ENCODE measurements at regions not wholly inside any gene's neighbourhood (a gene's known extent, or its start where the extent isn't known, plus 50 kb on each side); places are given as distances from the start of the nearest gene placed in this dataset.
A peak's percentile ranks its signal among the peaks of the same experiment; 100 is the strongest.

DNA sequence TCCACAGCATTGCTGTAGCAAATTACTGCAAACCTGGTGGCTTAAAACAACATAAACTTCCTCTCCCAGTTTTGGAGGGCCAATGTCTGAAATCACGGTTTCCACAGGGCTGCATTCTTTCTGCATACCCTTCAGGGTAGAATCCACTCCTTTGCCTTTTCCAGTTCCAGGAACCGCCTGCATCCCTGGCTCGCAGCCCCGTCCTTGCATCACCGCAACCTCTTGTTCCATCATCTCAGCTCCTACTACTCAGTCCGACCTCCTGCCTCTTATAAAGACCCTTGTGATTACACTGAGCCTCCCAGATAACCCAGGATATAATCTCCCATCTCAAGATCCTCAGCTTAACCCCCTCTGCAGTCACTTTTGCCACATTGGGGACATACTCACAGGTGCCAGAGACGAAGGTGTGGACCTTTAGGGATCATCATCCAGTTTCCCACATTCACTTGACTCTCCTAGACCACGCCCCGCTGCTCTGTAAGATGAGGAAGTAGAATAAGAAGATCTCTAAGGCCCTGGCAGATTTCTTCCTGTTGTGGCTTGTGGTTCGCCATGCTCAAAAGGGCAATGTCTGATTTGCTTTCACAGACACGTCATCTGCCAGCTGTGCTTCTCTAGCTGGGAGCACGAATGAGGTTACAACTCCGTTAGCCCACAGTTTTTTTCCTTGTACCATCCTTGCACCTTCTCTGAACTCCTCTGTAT, 103.6 kb upstream of the AGAP1 start:
- H3K4me1 Mint-ChIP-seq (ENCODE audit: low read depth): peaks cover 12% of the 10 kb centered on the region

DNA sequence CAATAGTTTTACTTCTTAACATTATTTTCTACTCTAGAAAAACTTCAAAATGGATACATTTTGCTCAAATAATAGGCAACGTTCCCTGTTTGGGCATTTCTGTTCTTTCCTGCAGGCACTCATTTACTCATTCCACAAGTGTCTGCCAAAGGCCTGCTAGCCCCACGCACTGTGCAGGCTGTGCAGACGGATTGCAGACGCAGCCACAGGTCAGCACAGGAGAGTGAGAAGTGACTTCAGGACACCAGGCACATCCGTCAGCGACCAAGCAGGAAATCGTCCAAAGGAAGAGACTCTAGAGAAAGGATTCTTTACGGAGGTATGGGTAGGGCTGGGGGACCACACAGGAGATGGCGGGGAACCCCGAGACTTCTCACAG, 103.0 kb upstream of the AGAP1 start:
- Mint-ChIP-seq H3K4me3 (no peak overlapping the region), H3K27me3 (peaks cover 12% of the 10 kb centered on the region), H3K4me1 (ENCODE audit: low read depth) (peaks cover 12% of the 10 kb centered on the region), H3K27ac (no peak overlapping the region), H3K9me3 (no peaks in the 10 kb centered on the region), H3K36me3 (ENCODE audit: low read depth) (no peaks in the 10 kb centered on the region)
- DNase-seq: no peak

More for the DNA sequence above, 103.6 kb upstream of the AGAP1 start:
- no peaks in the 10 kb centered on the region for H3K9me3 Mint-ChIP-seq
- H3K27ac Mint-ChIP-seq: no peak overlapping the region
- H3K27me3 Mint-ChIP-seq: peaks cover 11% of the 10 kb centered on the region
- peak; percentile 37 for DNase-seq
- H3K36me3 Mint-ChIP-seq (ENCODE audit: low read depth): no peaks in the 10 kb centered on the region
- no peak overlapping the region for H3K4me3 Mint-ChIP-seq

DNA sequence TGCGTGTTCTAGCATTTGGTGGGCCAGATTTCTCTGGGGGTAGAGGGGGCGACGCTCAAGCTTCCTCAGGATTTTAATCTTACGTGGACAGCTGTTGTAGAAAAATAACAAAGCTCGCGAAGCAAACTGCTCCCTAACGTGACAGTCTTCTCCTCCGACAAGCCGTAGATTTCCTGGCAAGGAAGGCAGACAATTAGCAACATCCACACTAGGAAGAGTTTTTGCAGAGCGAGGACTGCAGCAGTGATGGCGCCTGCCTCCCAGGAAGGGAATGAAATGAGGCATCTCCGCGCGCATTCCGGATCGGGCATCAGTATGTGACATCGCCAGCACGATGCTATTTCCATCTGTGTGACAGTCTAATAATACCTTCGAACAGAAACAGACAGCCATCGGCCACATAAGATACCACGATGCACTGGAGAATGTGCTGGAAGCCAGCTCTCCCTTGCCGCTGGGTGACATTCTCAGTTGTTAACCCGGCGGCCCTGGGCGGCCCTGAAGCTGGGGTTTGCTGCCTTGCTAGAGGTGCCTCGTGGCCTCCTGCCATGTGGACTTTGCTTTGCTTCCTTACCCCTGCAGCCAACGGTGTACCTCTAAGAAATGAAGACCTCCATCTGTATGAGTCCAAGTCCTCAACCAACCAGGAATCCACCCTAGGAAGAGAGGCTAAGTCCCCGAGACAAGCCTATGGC, 101.8 kb upstream of the AGAP1 start:
- Mint-ChIP-seq H3K4me1 (ENCODE audit: low read depth) (peaks cover 12% of the 10 kb centered on the region), H3K27ac (no peak overlapping the region), H3K9me3 (no peaks in the 10 kb centered on the region), H3K36me3 (ENCODE audit: low read depth) (no peaks in the 10 kb centered on the region), H3K27me3 (peaks cover 19% of the 10 kb centered on the region), H3K4me3 (no peak overlapping the region)
- no peak for DNase-seq

DNA sequence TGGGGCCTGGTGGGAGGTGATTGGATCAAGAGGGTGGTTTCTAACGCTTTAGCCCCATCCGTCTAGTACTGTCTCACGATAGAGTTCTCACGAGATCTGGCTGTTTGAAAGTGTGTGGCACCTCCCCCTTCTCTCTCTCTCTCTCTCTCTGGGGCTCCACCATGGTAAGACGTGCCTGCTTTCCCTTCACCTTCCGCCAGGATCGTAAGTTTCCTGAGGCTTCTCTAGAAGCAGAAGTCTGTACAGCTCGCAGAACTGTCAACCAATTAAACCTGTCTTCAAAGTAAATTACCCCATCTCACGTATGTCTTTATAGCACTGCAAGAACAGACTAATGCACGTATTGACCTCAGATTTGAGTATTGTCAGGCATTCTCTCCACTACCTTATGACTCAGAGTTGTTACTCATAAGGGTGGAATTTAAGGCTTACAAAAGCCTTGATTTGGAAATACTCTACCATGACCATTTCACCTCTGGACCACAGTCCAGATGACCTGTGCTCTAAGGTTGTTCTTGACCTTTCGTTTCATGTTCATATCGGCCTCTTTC, 99.5 kb upstream of the AGAP1 start:
- H3K9me3 Mint-ChIP-seq: no peaks in the 10 kb centered on the region
- no peaks in the 10 kb centered on the region for H3K36me3 Mint-ChIP-seq (ENCODE audit: low read depth)
- peaks cover 27% of the 10 kb centered on the region for H3K27me3 Mint-ChIP-seq
- no peak overlapping the region for H3K4me3 Mint-ChIP-seq
- no peak overlapping the region for H3K27ac Mint-ChIP-seq
- no peak for DNase-seq
- peaks cover 12% of the 10 kb centered on the region for H3K4me1 Mint-ChIP-seq (ENCODE audit: low read depth)

DNA sequence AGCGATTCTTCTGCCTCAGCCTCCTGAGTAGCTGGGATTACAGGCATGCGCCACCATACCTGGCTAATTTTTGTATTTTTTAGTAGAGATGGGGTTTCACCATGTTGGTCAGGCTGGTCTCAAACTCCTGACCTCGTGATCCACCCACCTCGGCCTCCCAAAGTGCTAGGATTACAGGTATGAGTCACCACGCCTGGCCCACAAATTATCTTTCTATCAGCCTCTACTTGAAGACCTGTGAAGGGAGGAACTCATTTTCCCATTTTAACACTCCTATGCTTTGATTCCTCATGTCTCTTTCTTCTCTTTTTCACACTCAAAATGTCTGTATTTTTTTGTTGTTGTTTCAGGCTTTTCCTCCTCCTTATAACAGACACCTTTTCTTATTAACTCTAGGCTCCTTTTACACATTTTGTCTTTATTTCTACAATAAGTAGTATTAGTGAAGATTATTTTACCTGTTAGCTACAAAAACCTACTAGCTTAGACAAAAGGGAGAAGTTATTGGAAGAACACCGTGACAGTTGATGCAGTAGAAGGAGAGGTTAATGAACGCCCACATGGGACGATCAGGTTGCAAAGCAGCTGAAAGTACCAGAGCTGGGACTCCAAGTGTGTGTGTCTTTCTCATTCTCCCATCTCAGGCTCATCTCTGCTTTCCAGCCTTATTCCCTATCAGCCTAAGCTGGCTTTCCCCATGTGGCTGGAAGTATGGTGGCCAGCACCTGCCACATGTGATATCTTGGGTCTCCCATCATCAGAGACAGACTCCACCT, 97.6 kb upstream of the AGAP1 start:
- Mint-ChIP-seq H3K4me3 (no peak overlapping the region), H3K9me3 (peaks cover 4% of the 10 kb centered on the region), H3K36me3 (ENCODE audit: low read depth) (no peaks in the 10 kb centered on the region), H3K4me1 (ENCODE audit: low read depth) (no peaks in the 10 kb centered on the region), H3K27ac (no peak overlapping the region), H3K27me3 (peaks cover 27% of the 10 kb centered on the region)
- no peak for DNase-seq

DNA sequence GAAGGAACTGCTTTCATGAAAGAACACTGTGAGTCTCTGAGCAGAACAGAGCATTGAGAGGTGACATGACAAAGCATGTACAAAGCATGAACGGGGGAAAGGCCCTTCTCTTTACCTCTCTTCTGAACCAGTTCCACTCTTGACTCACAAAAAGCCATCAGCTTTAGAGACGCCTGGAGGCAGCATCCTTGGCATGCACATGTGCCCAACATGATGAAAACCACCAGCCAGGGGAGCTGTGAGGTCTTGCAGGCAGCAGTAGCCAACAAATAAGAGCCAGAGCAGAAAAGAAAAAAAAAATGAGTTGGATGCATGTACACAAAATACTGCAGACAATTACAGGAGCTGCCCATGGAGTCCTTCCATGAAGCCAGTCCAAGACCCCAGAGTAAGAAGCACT, 95.5 kb upstream of the AGAP1 start:
- no peaks in the 10 kb centered on the region for H3K4me1 Mint-ChIP-seq (ENCODE audit: low read depth)
- H3K36me3 Mint-ChIP-seq (ENCODE audit: low read depth): no peaks in the 10 kb centered on the region
- peaks cover 4% of the 10 kb centered on the region for H3K9me3 Mint-ChIP-seq
- H3K27ac Mint-ChIP-seq: no peak overlapping the region
- peaks cover 35% of the 10 kb centered on the region for H3K27me3 Mint-ChIP-seq
- no peak for DNase-seq
- H3K4me3 Mint-ChIP-seq: no peak overlapping the region

DNA sequence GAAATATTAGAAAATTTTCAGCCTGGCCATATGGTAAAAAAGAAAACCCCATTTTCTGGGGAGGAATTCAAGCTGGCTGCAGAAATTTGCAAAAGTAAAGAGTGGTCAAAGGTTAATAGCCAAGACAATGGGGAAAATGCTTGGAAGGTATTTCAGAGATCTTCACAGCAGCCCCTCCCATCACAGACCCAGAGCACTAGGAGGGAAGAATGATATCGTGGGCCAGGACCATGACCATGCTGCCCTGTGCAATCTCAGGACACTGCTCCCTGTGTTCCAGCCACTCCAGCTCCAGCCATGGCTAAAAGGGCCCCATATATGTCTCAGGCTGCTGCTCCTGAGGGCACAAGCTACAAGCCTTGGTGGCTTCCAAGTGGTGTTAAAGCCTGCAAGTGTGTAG, 93.9 kb upstream of the AGAP1 start:
- Mint-ChIP-seq H3K4me1 (ENCODE audit: low read depth) (no peaks in the 10 kb centered on the region), H3K27me3 (peaks cover 30% of the 10 kb centered on the region), H3K36me3 (ENCODE audit: low read depth) (no peaks in the 10 kb centered on the region), H3K9me3 (peaks cover 4% of the 10 kb centered on the region), H3K27ac (no peak overlapping the region), H3K4me3 (no peak overlapping the region)
- DNase-seq: no peak

DNA sequence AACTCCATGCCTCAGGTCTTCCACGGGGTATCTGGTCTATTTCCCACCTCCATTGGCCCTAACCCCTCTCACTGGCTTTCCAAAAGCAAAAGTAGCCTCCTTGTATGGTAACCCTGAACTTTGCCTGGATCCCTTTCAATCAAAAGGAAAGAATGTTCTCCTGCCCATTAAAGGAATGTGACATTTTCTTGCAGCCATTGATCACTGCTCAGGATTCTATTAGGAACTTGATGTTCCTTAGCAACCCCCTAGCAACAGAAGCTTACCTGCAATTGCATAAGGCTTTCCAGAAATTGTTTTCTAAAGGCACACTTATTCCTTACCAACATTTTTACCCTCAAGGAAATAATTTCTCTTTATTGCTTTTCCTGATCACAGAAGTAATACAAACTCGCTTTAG, 91.4 kb upstream of the AGAP1 start:
- H3K27ac Mint-ChIP-seq: no peak overlapping the region
- DNase-seq: no peak
- H3K4me1 Mint-ChIP-seq (ENCODE audit: low read depth): no peaks in the 10 kb centered on the region
- H3K4me3 Mint-ChIP-seq: no peak overlapping the region
- H3K27me3 Mint-ChIP-seq: peaks cover 26% of the 10 kb centered on the region
- no peaks in the 10 kb centered on the region for H3K36me3 Mint-ChIP-seq (ENCODE audit: low read depth)
- peaks cover 4% of the 10 kb centered on the region for H3K9me3 Mint-ChIP-seq

DNA sequence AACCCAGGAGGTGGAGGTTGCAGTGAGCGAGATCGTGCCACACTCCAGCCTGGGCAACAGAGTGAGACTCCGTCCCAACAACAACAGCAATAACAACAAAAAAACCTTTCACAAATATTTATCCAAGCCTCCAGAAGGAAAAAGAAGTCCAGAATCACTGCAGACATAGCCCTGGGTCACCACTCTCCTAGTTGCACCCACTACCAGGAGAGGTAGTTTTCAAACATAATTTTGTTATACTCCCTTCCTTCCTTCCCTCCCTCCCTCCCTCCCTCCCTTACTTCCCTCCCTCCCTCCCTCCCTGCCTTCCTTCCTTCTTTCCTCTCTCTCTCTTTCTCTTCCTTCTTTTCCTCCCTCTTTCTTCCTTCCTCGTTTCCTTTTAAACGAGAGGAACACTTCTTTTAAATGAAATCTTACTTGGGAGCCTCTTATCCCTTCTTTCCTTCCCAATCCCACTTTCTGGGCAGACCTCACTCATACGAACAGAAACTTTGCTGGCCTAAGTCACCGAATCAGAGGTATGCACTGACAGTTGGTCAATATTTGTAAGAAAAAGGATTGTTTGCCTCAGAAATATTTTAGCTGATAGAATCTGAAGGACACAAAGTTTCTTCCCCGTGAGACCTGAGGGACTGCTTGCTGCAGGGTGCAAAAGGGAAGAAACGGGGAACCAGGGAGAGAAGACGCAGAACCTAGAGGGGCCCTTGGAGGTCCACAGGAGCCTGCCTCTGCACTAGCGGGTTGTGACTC, 88.1 kb upstream of the AGAP1 start:
- no peaks in the 10 kb centered on the region for H3K36me3 Mint-ChIP-seq (ENCODE audit: low read depth)

DNA sequence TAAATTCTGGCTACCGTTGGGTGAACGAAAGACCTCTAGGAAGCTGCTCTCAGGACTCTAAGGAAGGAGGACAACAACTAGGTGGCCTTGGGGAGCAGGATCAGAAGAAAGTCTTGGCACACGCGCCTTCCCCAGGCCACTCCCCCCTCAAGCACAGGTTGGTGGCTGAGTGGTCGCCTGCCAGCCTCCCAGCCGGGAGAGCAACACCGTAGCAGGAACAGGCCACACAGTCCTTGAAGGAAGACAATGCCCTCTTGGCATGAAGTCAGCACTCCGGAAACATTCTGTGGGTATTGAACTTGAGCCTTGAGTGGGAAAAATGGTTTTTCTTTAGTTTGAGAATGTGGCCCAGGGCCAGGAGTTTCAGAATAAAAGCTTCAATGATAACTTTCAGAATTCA, 87.4 kb upstream of the AGAP1 start:
- no peaks in the 10 kb centered on the region for H3K36me3 Mint-ChIP-seq (ENCODE audit: low read depth)
- H3K4me1 Mint-ChIP-seq (ENCODE audit: low read depth): no peaks in the 10 kb centered on the region
- H3K27me3 Mint-ChIP-seq: peaks cover 21% of the 10 kb centered on the region
- H3K9me3 Mint-ChIP-seq: no peaks in the 10 kb centered on the region
- no peak overlapping the region for H3K27ac Mint-ChIP-seq
- DNase-seq: no peak
- H3K4me3 Mint-ChIP-seq: no peak overlapping the region

More for the DNA sequence above, 88.1 kb upstream of the AGAP1 start:
- Mint-ChIP-seq H3K9me3 (peaks cover 2% of the 10 kb centered on the region), H3K4me3 (no peak overlapping the region), H3K27ac (no peak overlapping the region), H3K4me1 (ENCODE audit: low read depth) (no peaks in the 10 kb centered on the region), H3K27me3 (peaks cover 22% of the 10 kb centered on the region)
- no peak for DNase-seq

DNA sequence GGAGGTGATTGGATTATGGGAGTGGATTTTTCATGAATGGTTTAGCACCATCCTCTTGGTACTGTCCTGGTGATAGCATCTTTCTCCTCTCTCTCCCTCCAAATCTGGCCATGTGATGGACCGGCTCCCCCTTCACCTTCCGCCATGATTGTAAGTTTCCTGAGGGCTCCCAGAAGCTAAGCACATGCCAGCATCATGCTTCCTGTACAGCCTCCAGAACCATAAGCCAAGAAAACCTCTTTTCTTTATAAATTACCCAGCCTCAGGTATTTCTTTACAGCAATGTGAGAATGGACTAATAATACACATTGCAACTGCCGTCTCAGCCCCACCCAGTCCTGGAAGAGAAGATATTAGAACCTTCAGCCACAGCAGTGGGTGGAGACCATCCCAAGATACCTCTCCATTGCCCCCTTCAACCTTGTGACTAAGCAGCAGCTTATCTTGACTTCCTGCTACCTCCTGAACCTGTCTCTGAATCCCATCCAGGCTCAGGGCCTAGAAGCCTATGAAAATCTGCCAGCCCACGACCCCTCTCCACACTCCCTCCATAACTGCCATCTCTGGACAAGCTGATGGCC, 81.8 kb upstream of the AGAP1 start:
- H3K27me3 Mint-ChIP-seq: peaks cover 19% of the 10 kb centered on the region
- DNase-seq: no peak
- no peak overlapping the region for H3K27ac Mint-ChIP-seq
- no peaks in the 10 kb centered on the region for H3K36me3 Mint-ChIP-seq (ENCODE audit: low read depth)
- H3K9me3 Mint-ChIP-seq: no peaks in the 10 kb centered on the region
- no peaks in the 10 kb centered on the region for H3K4me1 Mint-ChIP-seq (ENCODE audit: low read depth)
- no peak overlapping the region for H3K4me3 Mint-ChIP-seq

DNA sequence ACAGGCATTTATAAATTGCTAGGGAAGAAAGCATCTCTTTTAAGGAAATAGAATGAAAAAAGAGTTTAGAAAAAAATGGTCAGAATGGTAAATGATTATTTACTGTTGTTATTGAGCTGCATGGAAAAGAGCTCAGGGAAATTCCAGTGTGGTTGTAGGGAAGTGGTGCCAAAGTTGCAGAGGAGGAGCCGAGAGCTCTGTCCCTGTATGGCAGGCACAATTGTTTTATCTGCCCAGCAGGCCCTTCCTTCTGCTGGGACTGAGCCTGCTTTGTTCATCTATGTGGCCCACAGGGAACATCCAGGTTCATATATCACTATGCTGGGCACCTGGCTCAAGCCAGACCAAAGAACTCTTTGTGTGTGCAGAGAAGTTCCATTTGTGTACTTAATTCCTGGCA, 80.8 kb upstream of the AGAP1 start:
- peaks cover 28% of the 10 kb centered on the region for H3K27me3 Mint-ChIP-seq
- no peak overlapping the region for H3K27ac Mint-ChIP-seq
- H3K36me3 Mint-ChIP-seq (ENCODE audit: low read depth): no peaks in the 10 kb centered on the region
- no peaks in the 10 kb centered on the region for H3K9me3 Mint-ChIP-seq
- DNase-seq: no peak
- no peak overlapping the region for H3K4me3 Mint-ChIP-seq
- no peaks in the 10 kb centered on the region for H3K4me1 Mint-ChIP-seq (ENCODE audit: low read depth)

DNA sequence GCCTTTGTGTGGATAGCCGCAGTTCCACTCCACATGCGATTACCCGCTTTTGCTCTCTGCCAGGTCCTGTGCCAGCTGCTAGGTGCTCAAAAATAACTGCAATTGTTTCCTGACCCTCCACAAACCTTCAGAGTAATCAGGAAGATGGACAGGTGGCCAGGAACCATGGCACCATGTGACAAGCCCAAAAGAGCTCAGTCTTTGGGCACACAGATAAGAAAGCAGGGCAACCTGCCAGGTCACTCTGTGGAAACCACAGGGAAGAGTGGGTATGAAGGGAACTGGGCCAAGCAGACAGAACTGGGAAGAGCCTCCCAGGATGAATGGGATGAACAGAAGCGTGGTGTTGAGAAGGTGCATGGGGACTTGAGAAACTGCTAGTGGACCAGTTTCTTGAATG, 79.4 kb upstream of the AGAP1 start:
- Mint-ChIP-seq H3K27me3 (peaks cover 31% of the 10 kb centered on the region), H3K4me3 (no peak overlapping the region), H3K27ac (no peak overlapping the region), H3K9me3 (no peaks in the 10 kb centered on the region), H3K4me1 (ENCODE audit: low read depth) (no peaks in the 10 kb centered on the region), H3K36me3 (ENCODE audit: low read depth) (no peaks in the 10 kb centered on the region)
- DNase-seq: no peak

Data from activated T-cell treated with anti-CD3 and anti-CD28 coated beads, Interleukin-2, amount 50 U/mL, for 24 hours (primary cell).